ENCODE measurements at regions not wholly inside any gene's neighbourhood (a gene's known extent, or its start where the extent isn't known, plus 50 kb on each side); places are given as distances from the start of the nearest gene placed in this dataset.
A peak's percentile ranks its signal among the peaks of the same experiment; 100 is the strongest.

DNA sequence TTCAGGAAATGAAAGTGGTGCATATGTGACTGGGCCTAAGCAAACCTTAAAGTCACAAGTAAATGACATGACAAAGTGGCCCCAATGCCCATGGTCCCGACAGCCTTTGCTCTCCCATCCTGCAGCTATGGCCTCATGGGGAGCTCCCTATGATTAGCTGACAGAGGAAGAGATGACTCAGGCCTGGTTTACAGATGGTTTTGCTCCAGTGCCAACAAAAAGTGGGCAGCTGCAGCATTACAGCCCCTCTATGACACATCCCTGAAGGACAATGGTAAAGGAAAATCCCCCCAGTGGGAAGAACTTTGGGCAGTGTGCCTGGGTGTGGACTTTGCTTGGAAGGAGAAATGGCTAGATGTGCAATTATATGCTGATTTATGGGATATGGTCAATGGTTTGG, 105.1 kb upstream of the ADCY1 start:
- no peak for DNase-seq (ENCODE audit: low read depth, low spot score)
- CTCF ChIA-PET: no interaction called here

DNA sequence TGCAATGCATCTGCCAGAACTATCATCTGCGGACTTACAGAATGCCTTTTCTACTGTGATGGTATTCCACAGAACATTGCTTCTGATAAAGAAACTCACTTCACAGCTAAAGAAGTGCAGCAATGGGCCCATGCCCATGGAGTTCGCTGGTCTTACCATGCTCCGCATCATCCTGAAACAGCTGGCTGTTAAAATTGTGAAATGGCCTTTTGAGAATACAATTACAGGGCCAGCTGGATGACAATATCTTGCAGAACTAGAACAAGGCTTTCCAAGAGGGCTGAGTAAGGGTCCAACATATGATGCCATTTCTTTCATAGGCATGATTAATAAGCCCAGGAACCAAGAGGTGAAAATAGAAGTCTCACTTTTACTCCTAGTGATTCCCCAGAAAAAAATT, 104.1 kb upstream of the ADCY1 start:
- CTCF ChIA-PET: no interaction called here
- BruUV-seq (replicated peaks): no TSS peak
- no peaks in the 10 kb centered on the region for H3K9me3 ChIP-seq (ENCODE audit: control insufficient read depth, insufficient read depth, low read depth, low read length)
- in situ Hi-C loops (cut with HindIII; ENCODE audit: low pct_unique_long_range_greater_than_20kb, low sequenced_read_pairs): no loop called here
- POLR2A ChIA-PET: no interaction called here
- H3K36me3 ChIP-seq (ENCODE audit: control insufficient read depth, insufficient read depth, low read length): no peaks in the 10 kb centered on the region
- no peak for TF ChIP-seq POLR2AphosphoS5 (IDR thresholded peaks at IDR 0.05; ENCODE audit: low read depth, low read length)
- TF ChIP-seq SIN3A (IDR thresholded peaks at IDR 0.05; ENCODE audit: borderline replicate concordance, insufficient read depth, low read depth, low read length): no peak
- TF ChIP-seq, protein P1, sequence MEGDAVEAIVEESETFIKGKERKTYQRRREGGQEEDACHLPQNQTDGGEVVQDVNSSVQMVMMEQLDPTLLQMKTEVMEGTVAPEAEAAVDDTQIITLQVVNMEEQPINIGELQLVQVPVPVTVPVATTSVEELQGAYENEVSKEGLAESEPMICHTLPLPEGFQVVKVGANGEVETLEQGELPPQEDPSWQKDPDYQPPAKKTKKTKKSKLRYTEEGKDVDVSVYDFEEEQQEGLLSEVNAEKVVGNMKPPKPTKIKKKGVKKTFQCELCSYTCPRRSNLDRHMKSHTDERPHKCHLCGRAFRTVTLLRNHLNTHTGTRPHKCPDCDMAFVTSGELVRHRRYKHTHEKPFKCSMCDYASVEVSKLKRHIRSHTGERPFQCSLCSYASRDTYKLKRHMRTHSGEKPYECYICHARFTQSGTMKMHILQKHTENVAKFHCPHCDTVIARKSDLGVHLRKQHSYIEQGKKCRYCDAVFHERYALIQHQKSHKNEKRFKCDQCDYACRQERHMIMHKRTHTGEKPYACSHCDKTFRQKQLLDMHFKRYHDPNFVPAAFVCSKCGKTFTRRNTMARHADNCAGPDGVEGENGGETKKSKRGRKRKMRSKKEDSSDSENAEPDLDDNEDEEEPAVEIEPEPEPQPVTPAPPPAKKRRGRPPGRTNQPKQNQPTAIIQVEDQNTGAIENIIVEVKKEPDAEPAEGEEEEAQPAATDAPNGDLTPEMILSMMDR (IDR thresholded peaks at IDR 0.05): no peak
- TF ChIP-seq TCF7L2 (IDR thresholded peaks at IDR 0.05; ENCODE audit: low read depth, low read length): no peak
- TF ChIP-seq, protein P2, sequence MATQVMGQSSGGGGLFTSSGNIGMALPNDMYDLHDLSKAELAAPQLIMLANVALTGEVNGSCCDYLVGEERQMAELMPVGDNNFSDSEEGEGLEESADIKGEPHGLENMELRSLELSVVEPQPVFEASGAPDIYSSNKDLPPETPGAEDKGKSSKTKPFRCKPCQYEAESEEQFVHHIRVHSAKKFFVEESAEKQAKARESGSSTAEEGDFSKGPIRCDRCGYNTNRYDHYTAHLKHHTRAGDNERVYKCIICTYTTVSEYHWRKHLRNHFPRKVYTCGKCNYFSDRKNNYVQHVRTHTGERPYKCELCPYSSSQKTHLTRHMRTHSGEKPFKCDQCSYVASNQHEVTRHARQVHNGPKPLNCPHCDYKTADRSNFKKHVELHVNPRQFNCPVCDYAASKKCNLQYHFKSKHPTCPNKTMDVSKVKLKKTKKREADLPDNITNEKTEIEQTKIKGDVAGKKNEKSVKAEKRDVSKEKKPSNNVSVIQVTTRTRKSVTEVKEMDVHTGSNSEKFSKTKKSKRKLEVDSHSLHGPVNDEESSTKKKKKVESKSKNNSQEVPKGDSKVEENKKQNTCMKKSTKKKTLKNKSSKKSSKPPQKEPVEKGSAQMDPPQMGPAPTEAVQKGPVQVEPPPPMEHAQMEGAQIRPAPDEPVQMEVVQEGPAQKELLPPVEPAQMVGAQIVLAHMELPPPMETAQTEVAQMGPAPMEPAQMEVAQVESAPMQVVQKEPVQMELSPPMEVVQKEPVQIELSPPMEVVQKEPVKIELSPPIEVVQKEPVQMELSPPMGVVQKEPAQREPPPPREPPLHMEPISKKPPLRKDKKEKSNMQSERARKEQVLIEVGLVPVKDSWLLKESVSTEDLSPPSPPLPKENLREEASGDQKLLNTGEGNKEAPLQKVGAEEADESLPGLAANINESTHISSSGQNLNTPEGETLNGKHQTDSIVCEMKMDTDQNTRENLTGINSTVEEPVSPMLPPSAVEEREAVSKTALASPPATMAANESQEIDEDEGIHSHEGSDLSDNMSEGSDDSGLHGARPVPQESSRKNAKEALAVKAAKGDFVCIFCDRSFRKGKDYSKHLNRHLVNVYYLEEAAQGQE (IDR thresholded peaks at IDR 0.05; ENCODE audit: insufficient read depth in 1 of 2, low read depth in 2 of 2, low read length in 1 of 2): no peak
- intact Hi-C loops (cut with micrococcal nuclease; ENCODE audit: unreplicated experiment): no loop called here
- no peak overlapping the region for H3K27ac ChIP-seq (ENCODE audit: low read length)
- DNase-seq (ENCODE audit: low read depth, low spot score) (no peak), ATAC-seq (no peak)
- peaks cover 2% of the 10 kb centered on the region; the same call in 1 of the 2 replicates for H3K27me3 ChIP-seq (ENCODE audit: control insufficient read depth, insufficient read depth, low read length)
- no peak overlapping the region for H3K4me3 ChIP-seq (ENCODE audit: low read depth in 2 of 2, low read length in 2 of 2)
- H3K4me1 ChIP-seq (ENCODE audit: control insufficient read depth, insufficient read depth, low read length): no peaks in the 10 kb centered on the region

More for the DNA sequence above, 105.1 kb upstream of the ADCY1 start:
- BruUV-seq (replicated peaks): no TSS peak
- H3K27ac ChIP-seq (ENCODE audit: low read length): no peak overlapping the region
- no peaks in the 10 kb centered on the region for H3K9me3 ChIP-seq (ENCODE audit: control insufficient read depth, insufficient read depth, low read depth, low read length)
- no peaks in the 10 kb centered on the region for H3K4me1 ChIP-seq (ENCODE audit: control insufficient read depth, insufficient read depth, low read length)
- POLR2A ChIA-PET: no interaction called here
- in situ Hi-C loops (cut with HindIII; ENCODE audit: low pct_unique_long_range_greater_than_20kb, low sequenced_read_pairs) (no loop called here), intact Hi-C loops (cut with micrococcal nuclease; ENCODE audit: unreplicated experiment) (no loop called here)
- H3K4me3 ChIP-seq (ENCODE audit: low read depth in 2 of 2, low read length in 2 of 2): no peak overlapping the region
- H3K36me3 ChIP-seq (ENCODE audit: control insufficient read depth, insufficient read depth, low read length): no peaks in the 10 kb centered on the region
- TF ChIP-seq, protein P1 (IDR thresholded peaks at IDR 0.05): no peak
- TF ChIP-seq TCF7L2 (IDR thresholded peaks at IDR 0.05; ENCODE audit: low read depth, low read length): no peak
- H3K27me3 ChIP-seq (ENCODE audit: control insufficient read depth, insufficient read depth, low read length): peaks cover 2% of the 10 kb centered on the region; the same call in 1 of the 2 replicates
- no peak for ATAC-seq

DNA sequence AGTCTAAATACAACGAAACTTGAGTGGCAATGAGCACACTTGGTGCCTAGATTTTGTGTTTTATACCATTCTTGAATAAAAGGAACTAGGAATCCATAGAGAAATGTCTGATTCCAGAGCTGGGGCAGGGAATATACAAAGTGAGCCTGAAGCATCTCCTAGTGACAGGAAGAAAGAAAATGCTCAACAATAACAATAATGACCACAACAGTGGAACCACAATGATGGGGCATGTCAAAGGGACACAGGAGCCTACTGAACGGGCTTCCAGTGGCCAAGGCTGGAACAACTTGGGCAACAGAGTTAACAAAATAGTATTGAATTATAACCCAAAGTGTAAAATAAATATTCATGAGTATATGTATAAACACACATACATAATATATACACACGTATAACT, 94.4 kb upstream of the ADCY1 start:
- intact Hi-C loops (cut with micrococcal nuclease; ENCODE audit: unreplicated experiment) (no loop called here), in situ Hi-C loops (cut with HindIII; ENCODE audit: low pct_unique_long_range_greater_than_20kb, low sequenced_read_pairs) (no loop called here)
- Histone ChIP-seq H3K4me1 (ENCODE audit: control insufficient read depth, insufficient read depth, low read length) (no peaks in the 10 kb centered on the region), H3K27ac (ENCODE audit: low read length) (no peak overlapping the region), H3K27me3 (ENCODE audit: control insufficient read depth, insufficient read depth, low read length) (no peaks in the 10 kb centered on the region; the same call in none of the 2 replicates), H3K4me3 (ENCODE audit: low read depth in 2 of 2, low read length in 2 of 2) (no peak overlapping the region), H3K36me3 (ENCODE audit: control insufficient read depth, insufficient read depth, low read length) (no peaks in the 10 kb centered on the region), H3K9me3 (ENCODE audit: control insufficient read depth, insufficient read depth, low read depth, low read length) (no peaks in the 10 kb centered on the region)
- ChIA-PET POLR2A (no interaction called here), CTCF (no interaction called here)
- BruUV-seq (replicated peaks): no TSS peak
- TF ChIP-seq TCF7L2 (IDR thresholded peaks at IDR 0.05; ENCODE audit: low read depth, low read length): no peak
- TF ChIP-seq, protein P2 (IDR thresholded peaks at IDR 0.05; ENCODE audit: insufficient read depth in 1 of 2, low read depth in 2 of 2, low read length in 1 of 2): no peak
- TF ChIP-seq, protein P1 (IDR thresholded peaks at IDR 0.05): 0 out of 2 replicates have a peak, but pooled peaks have one; percentile 3
- no peak for TF ChIP-seq SIN3A (IDR thresholded peaks at IDR 0.05; ENCODE audit: borderline replicate concordance, insufficient read depth, low read depth, low read length)
- no peak for TF ChIP-seq POLR2AphosphoS5 (IDR thresholded peaks at IDR 0.05; ENCODE audit: low read depth, low read length)
- no peak for ATAC-seq
- no peak for DNase-seq (ENCODE audit: low read depth, low spot score)
